Smooth muscle cell (in vitro differentiated cells): ENCODE measurements at regions not wholly inside any gene's neighbourhood (a gene's known extent, or its start where the extent isn't known, plus 50 kb on each side); places are given as distances from the start of the nearest gene placed in this dataset.

Source experiments
- DNase-seq: peaks from one replicate; lab custom pipeline; 2025; ENCODE audit not compliant: unreplicated experiment; lab: John Stamatoyannopoulos, UW
- H2AFZ ChIP-seq: fragments of 200-600 bp; sonication (generic); 2 replicates; pipeline ENCODE4 v1.6.0; 2016; ENCODE audit warnings: antibody characterized with exemption, low read depth, mild to moderate bottlenecking
- H3F3A ChIP-seq: fragments of 200-600 bp; sonication (generic); 2 replicates; pipeline ENCODE4 v1.6.0; 2017; ENCODE audit warnings: antibody characterized with exemption, low read depth
- H3K27ac ChIP-seq: fragments of 200-600 bp; sonication (generic); 2 replicates; pipeline ENCODE4 v1.5.1; 2016; ENCODE audit warnings: low read depth, mild to moderate bottlenecking
- H3K27me3 ChIP-seq: fragments of 200-600 bp; sonication (generic); 2 replicates; pipeline ENCODE4 v1.6.1; 2016; ENCODE audit warnings: low read depth, mild to moderate bottlenecking
- H3K36me3 ChIP-seq: fragments of 200-600 bp; sonication (generic); 2 replicates; pipeline ENCODE4 v1.5.1; 2016; ENCODE audit warnings: low read depth
- H3K4me1 ChIP-seq: fragments of 200-600 bp; sonication (generic); 2 replicates; pipeline ENCODE4 v1.5.1; 2016; ENCODE audit warnings: low read depth
- H3K4me2 ChIP-seq: fragments of 200-600 bp; sonication (generic); 2 replicates; pipeline ENCODE4 v1.6.0; 2016; ENCODE audit warnings: mild to moderate bottlenecking
- H3K4me3 ChIP-seq: fragments of 200-600 bp; sonication (generic); 2 replicates; pipeline ENCODE4 v1.5.1; 2016; ENCODE audit warnings: mild to moderate bottlenecking
- H3K79me2 ChIP-seq: fragments of 200-600 bp; sonication (generic); 2 replicates; pipeline ENCODE4 v1.6.0; 2016; ENCODE audit warnings: low read depth, mild to moderate bottlenecking
- H3K9ac ChIP-seq: fragments of 200-600 bp; sonication (generic); 2 replicates; pipeline ENCODE4 v1.6.0; 2016; ENCODE audit warnings: low read depth
- H3K9me3 ChIP-seq: fragments of 200-600 bp; sonication (generic); replicated peaks from 2 replicates; pipeline ENCODE4 v1.5.1; 2016; ENCODE audit warnings: low read depth
- H4K20me1 ChIP-seq: fragments of 200-600 bp; sonication (generic); 2 replicates; pipeline ENCODE4 v1.6.0; 2016; ENCODE audit warnings: low read depth
- CTCF ChIP-seq: fragments of 200-600 bp; sonication (generic); IDR thresholded peaks from 2 replicates; pipeline ENCODE4 v1.5.1; 2017; ENCODE audit warnings: borderline replicate concordance, mild to moderate bottlenecking, antibody characterized with exemption; ENCODE audit not compliant: insufficient read depth, poor library complexity, severe bottlenecking
- WGBS: methylation state at CpG from one replicate; pipeline ENCODE4 v1.1.7; 2016; ENCODE audit warnings: low lambda C conversion rate; 5-methylcytosine and 5-hydroxymethylcytosine counted together

- H3K27ac ChIP-seq: no peak overlapping the region
- no peak overlapping the region for H3K4me2 ChIP-seq
- 91% methylated on average over 29 of the region's 29 CpGs for WGBS
- H3K79me2 ChIP-seq: no peaks in the 10 kb centered on the region
- no peaks in the 10 kb centered on the region for H4K20me1 ChIP-seq
- no peak overlapping the region for H3K9ac ChIP-seq
- no peak overlapping the region for H2AFZ ChIP-seq
- no peak for TF ChIP-seq CTCF
- H3K9me3 ChIP-seq: no peaks in the 10 kb centered on the region
- no peaks in the 10 kb centered on the region for H3K27me3 ChIP-seq
- H3K4me1 ChIP-seq: no peaks in the 10 kb centered on the region
- DNase-seq: no peak
- no peaks in the 10 kb centered on the region for H3K36me3 ChIP-seq
- H3K4me3 ChIP-seq: no peak overlapping the region
- no peaks in the 10 kb centered on the region for H3F3A ChIP-seq
Measured at GRCh38 chr22:48845356-48845936, 982.2 kb downstream of the BRD1 start.

GRCh38 chr22:48844056-48844675 is 983.5 kb downstream of the BRD1 start:
- DNase-seq: no peak
- Histone ChIP-seq H3K9me3 (no peaks in the 10 kb centered on the region), H2AFZ (no peak overlapping the region), H3K27me3 (no peaks in the 10 kb centered on the region), H3F3A (no peaks in the 10 kb centered on the region), H3K4me1 (no peaks in the 10 kb centered on the region), H3K4me2 (no peak overlapping the region), H3K36me3 (no peaks in the 10 kb centered on the region), H3K4me3 (no peak overlapping the region), H3K9ac (no peak overlapping the region), H3K79me2 (no peaks in the 10 kb centered on the region), H3K27ac (no peak overlapping the region), H4K20me1 (no peaks in the 10 kb centered on the region)
- no peak for TF ChIP-seq CTCF
- 88% methylated on average over 20 of the region's 20 CpGs for WGBS

GRCh38 chr22:48843640-48844039 is 984.0 kb downstream of the BRD1 start:
- no peak overlapping the region for H3K4me3 ChIP-seq
- no peak for DNase-seq
- no peaks in the 10 kb centered on the region for H3K36me3 ChIP-seq
- H3K9me3 ChIP-seq: no peaks in the 10 kb centered on the region
- WGBS: 84% methylated on average over 8 of the region's 9 CpGs
- no peak overlapping the region for H3K27ac ChIP-seq
- no peaks in the 10 kb centered on the region for H3F3A ChIP-seq
- no peak overlapping the region for H3K9ac ChIP-seq
- no peaks in the 10 kb centered on the region for H3K27me3 ChIP-seq
- H2AFZ ChIP-seq: no peak overlapping the region
- no peaks in the 10 kb centered on the region for H3K4me1 ChIP-seq
- H3K79me2 ChIP-seq: no peaks in the 10 kb centered on the region
- H3K4me2 ChIP-seq: no peak overlapping the region
- H4K20me1 ChIP-seq: no peaks in the 10 kb centered on the region
- no peak for TF ChIP-seq CTCF

- H3K79me2 ChIP-seq: no peaks in the 10 kb centered on the region
- H3K9me3 ChIP-seq: no peaks in the 10 kb centered on the region
- WGBS: 84% methylated on average over 5 of the region's 5 CpGs
- H4K20me1 ChIP-seq: no peaks in the 10 kb centered on the region
- no peak overlapping the region for H3K9ac ChIP-seq
- no peaks in the 10 kb centered on the region for H3K36me3 ChIP-seq
- H3K4me1 ChIP-seq: no peaks in the 10 kb centered on the region
- H3K4me3 ChIP-seq: no peak overlapping the region
- no peak for TF ChIP-seq CTCF
- DNase-seq: no peak
- no peaks in the 10 kb centered on the region for H3F3A ChIP-seq
- H3K4me2 ChIP-seq: no peak overlapping the region
- H3K27ac ChIP-seq: no peak overlapping the region
- H3K27me3 ChIP-seq: no peaks in the 10 kb centered on the region
- H2AFZ ChIP-seq: no peak overlapping the region
Measured at GRCh38 chr22:48842976-48843375, 984.7 kb downstream of the BRD1 start.
